GM12878 (cell line): ENCODE measurements at regions not wholly inside any gene's neighbourhood (a gene's known extent, or its start where the extent isn't known, plus 50 kb on each side); places are given as distances from the start of the nearest gene placed in this dataset.

Source experiments
- ATAC-seq: fragments of 200-7000 bp; cut with Tn5 transposase; 3 replicates; pipeline ENCODE4 v1.9.1; 2020; ENCODE audit warnings: mild to moderate bottlenecking, moderate library complexity
- BruUV-seq: library from RNA; stranded (reverse); fragments of 400-500 nt; replicated peaks from 2 replicates; lab custom pipeline; 2021; lab: Mats Ljungman, UMichigan
- CTCF ChIA-PET: fragments of 300-600 bp; sonication (Branson Sonifier 250); formaldehyde crosslinking; extraction: SDS; loops from one replicate; lab custom pipeline; 2021; ENCODE audit warnings: inconsistent platforms; lab: Yijun Ruan, JAX
- POLR2A ChIA-PET: fragments of 350-600 bp; formaldehyde crosslinking; extraction: SDS; loops from one replicate; lab custom pipeline; 2021; ENCODE audit warnings: inconsistent platforms; lab: Charles Lee
- RAD21 ChIA-PET: fragments of 300-600 bp; sonication (Branson Sonifier 250); formaldehyde crosslinking; loops from one replicate; lab custom pipeline; 2023; ENCODE audit warnings: antibody characterized with exemption; ENCODE audit not compliant: unreplicated experiment; lab: Charles Lee
- SMC1A ChIA-PET: fragments of 300-600 bp; sonication (Branson Sonifier 250); formaldehyde crosslinking; loops from one replicate; lab custom pipeline; 2023; ENCODE audit not compliant: unreplicated experiment, uncharacterized antibody; lab: Charles Lee
- DNase-seq: peaks from one replicate; pipeline ENCODE4 v3.0.0-alpha.2; 2011; ENCODE audit warnings: low read depth, low spot score
- FAIRE-seq: peaks from 3 replicates; lab custom pipeline; 2011; peaks lifted over from hg19 to GRCh38; lab: Jason Lieb, UNC
- H2AFZ ChIP-seq: 2 replicates; pipeline ENCODE4 v1.6.0; 2011; ENCODE audit warnings: low read depth, low read length, control low read depth; ENCODE audit not compliant: control insufficient read depth
- H3K27ac ChIP-seq: 2 replicates; pipeline ENCODE4 v1.5.1; 2011; ENCODE audit warnings: control low read depth; ENCODE audit not compliant: control insufficient read depth, insufficient read depth
- H3K27me3 ChIP-seq, 2 experiments: replicated peaks in 1 of 2; 2 replicates each; pipeline versions ENCODE4 v1.6.0 to v1.6.1; 2011; ENCODE audit warnings: low read length in 1 of 2; ENCODE audit not compliant: control insufficient read depth in 2 of 2, insufficient read depth in 2 of 2
- H3K36me3 ChIP-seq, 2 experiments: 2 replicates each; pipeline ENCODE4 v1.5.1; 2011; ENCODE audit warnings: low read length in 1 of 2; ENCODE audit not compliant: control insufficient read depth in 2 of 2, insufficient read depth in 2 of 2
- H3K4me1 ChIP-seq: 2 replicates; pipeline ENCODE4 v1.6.1; 2011; ENCODE audit warnings: mild to moderate bottlenecking, low read length, moderate library complexity, mixed read lengths; ENCODE audit not compliant: control insufficient read depth, insufficient read depth
- H3K4me2 ChIP-seq: 2 replicates; pipeline ENCODE4 v1.6.0; 2011; ENCODE audit warnings: control low read depth; ENCODE audit not compliant: control insufficient read depth, insufficient read depth
- H3K4me3 ChIP-seq: fragments of 200-600 bp; sonication (generic); 2 replicates; pipeline ENCODE4 v1.5.1; 2016
- H3K79me2 ChIP-seq: 2 replicates; pipeline ENCODE4 v1.6.0; 2011; ENCODE audit warnings: low read length; ENCODE audit not compliant: control insufficient read depth, insufficient read depth
- H3K9ac ChIP-seq: 2 replicates; pipeline ENCODE4 v1.8.0; 2011; ENCODE audit warnings: low read length, control low read depth, mixed read lengths; ENCODE audit not compliant: control insufficient read depth, insufficient read depth
- H3K9me3 ChIP-seq: replicated peaks from 3 replicates; pipeline ENCODE4 v1.5.1; 2011; ENCODE audit warnings: mild to moderate bottlenecking, low read length; ENCODE audit not compliant: control insufficient read depth, insufficient read depth
- H4K20me1 ChIP-seq: 2 replicates; pipeline ENCODE4 v1.6.0; 2011; ENCODE audit not compliant: control insufficient read depth, insufficient read depth
- BCL3 ChIP-seq: IDR thresholded peaks from 2 replicates; pipeline ENCODE4 v1.6.1; 2011; ENCODE audit warnings: borderline replicate concordance, low read depth, mild to moderate bottlenecking, moderate library complexity, low read length; ENCODE audit not compliant: insufficient read depth, poor library complexity, severe bottlenecking
- CBX3 ChIP-seq: fragments of 200-600 bp; sonication (generic); IDR thresholded peaks from 2 replicates; pipeline ENCODE4 v1.6.1; 2016; ENCODE audit warnings: low read depth, borderline replicate concordance
- CREM ChIP-seq: IDR thresholded peaks from 2 replicates; pipeline ENCODE4 v1.6.1; 2014; ENCODE audit warnings: antibody characterized with exemption, low read depth
- CTCF ChIP-seq, 3 experiments: IDR thresholded peaks in 2 of 3; conservative IDR thresholded peaks in 1 of 3; 2 replicates each; pipeline ENCODE4 v1.5.1; 2011; ENCODE audit warnings: low read depth in 3 of 3, low read length in 3 of 3, mild to moderate bottlenecking in 3 of 3, control low read depth in 2 of 3, moderate library complexity in 2 of 3, inconsistent platforms in 1 of 3, mixed read lengths in 1 of 3; ENCODE audit not compliant: control insufficient read depth in 2 of 3, insufficient read depth in 1 of 3; ENCODE audit errors: extremely low read depth in 1 of 3
- HDAC6 ChIP-seq: fragments of 200-600 bp; sonication (generic); IDR thresholded peaks from one replicate; pipeline ENCODE4 v1.8.0; 2017; ENCODE audit warnings: antibody characterized with exemption; ENCODE audit not compliant: unreplicated experiment
- KDM1A ChIP-seq: fragments of 200-600 bp; sonication (generic); IDR thresholded peaks from 2 replicates; pipeline ENCODE4 v1.6.1; 2016; ENCODE audit warnings: borderline replicate concordance
- MEF2A ChIP-seq: IDR thresholded peaks from 2 replicates; pipeline ENCODE4 v1.6.1; 2011; ENCODE audit warnings: low read depth, mild to moderate bottlenecking, low read length, moderate library complexity; ENCODE audit not compliant: insufficient read depth
- RB1 ChIP-seq: fragments of 450-650 bp; formaldehyde crosslinking; IDR thresholded peaks from 2 replicates; pipeline ENCODE4 v1.6.1; 2017; ENCODE audit warnings: mild to moderate bottlenecking, borderline replicate concordance
- SKIL ChIP-seq: fragments of 450-650 bp; IDR thresholded peaks from 2 replicates; pipeline ENCODE4 v1.6.1; 2017; ENCODE audit warnings: mild to moderate bottlenecking, low read depth, inconsistent platforms; ENCODE audit not compliant: poor library complexity, severe bottlenecking
- SMARCA5 ChIP-seq: fragments of 450-650 bp; IDR thresholded peaks from 2 replicates; pipeline ENCODE4 v1.6.1; 2017; ENCODE audit warnings: mild to moderate bottlenecking
- SRF ChIP-seq, 2 experiments: IDR thresholded peaks; 2 replicates each; pipeline ENCODE4 v1.6.1; 2011; ENCODE audit warnings: low read depth in 2 of 2, low read length in 2 of 2, mild to moderate bottlenecking in 1 of 2, moderate library complexity in 1 of 2
- ZNF207 ChIP-seq: fragments of 450-650 bp; IDR thresholded peaks from 2 replicates; pipeline ENCODE4 v1.6.1; 2014; ENCODE audit warnings: antibody characterized with exemption, mild to moderate bottlenecking, borderline replicate concordance
- ZNF274 ChIP-seq: IDR thresholded peaks from one replicate; pipeline ENCODE4 v1.8.0; 2011; ENCODE audit not compliant: insufficient read length, insufficient read depth
- ZNF592 ChIP-seq: fragments of 450-650 bp; IDR thresholded peaks from 2 replicates; pipeline ENCODE4 v1.6.1; 2017; ENCODE audit warnings: mild to moderate bottlenecking, moderate library complexity
- WGBS: methylation state at CpG from one replicate; pipeline ENCODE4 v1.1.6; 2016; ENCODE audit warnings: low lambda C conversion rate; ENCODE audit not compliant: insufficient replicate concordance, insufficient coverage; ENCODE audit errors: missing lambda C conversion rate; 5-methylcytosine and 5-hydroxymethylcytosine counted together
- in situ Hi-C: fragments of 300-500 bp; cut with MboI; formaldehyde crosslinking; loops from 9 replicates; pipeline ENCODE4 v1.14.3; 2018; ENCODE audit warnings: mixed read lengths
- intact Hi-C: fragments of 100-400 bp; cut with micrococcal nuclease; formaldehyde crosslinking; loops from one replicate; pipeline ENCODE4 v1.14.2; 2022; ENCODE audit not compliant: unreplicated experiment

- TF ChIP-seq KDM1A: no peak
- no peak for TF ChIP-seq CREM
- TF ChIP-seq ZNF274: no peak
- TF ChIP-seq MEF2A: no peak
- TF ChIP-seq HDAC6: no peak
Measured at GRCh38 chr6:166679566-166679965, 52.5 kb upstream of the RPS6KA2 start (continued).

GRCh38 chr6:166678426-166678825 lies 51.4 kb upstream of the RPS6KA2 start:
- Histone ChIP-seq H3K27ac (no peak overlapping the region), H2AFZ (no peak overlapping the region), H3K4me3 (no peak overlapping the region), H3K9me3 (no peaks in the 10 kb centered on the region), H3K79me2 (no peaks in the 10 kb centered on the region), H3K36me3 (no peaks in the 10 kb centered on the region), H4K20me1 (no peaks in the 10 kb centered on the region), H3K4me1 (no peaks in the 10 kb centered on the region), H3K4me2 (no peak overlapping the region), H3K27me3 (no peaks in the 10 kb centered on the region; a peak in 1 of 4 replicates), H3K9ac (no peak overlapping the region)
- ATAC-seq: no peak
- BruUV-seq: no TSS peak
- DNase-seq: no peak
- in situ Hi-C loops (no loop called here), intact Hi-C loops (no loop called here)
- RAD21 ChIA-PET: no interaction called here
- WGBS: 67% methylated on average over 9 of the region's 10 CpGs
- FAIRE-seq: no peak
- SMC1A ChIA-PET: no interaction called here
- CTCF ChIA-PET: no interaction called here
- POLR2A ChIA-PET: no interaction called here
- TF ChIP-seq BCL3: no peak
- TF ChIP-seq ZNF207: no peak
- no peak for TF ChIP-seq CBX3
- TF ChIP-seq SRF (IDR thresholded peaks at IDR 0.05; ENCODE audit: low read depth in 2 of 2, low read length in 2 of 2): no peak
- TF ChIP-seq CTCF (IDR thresholded peaks at IDR 0.05 in 2 of 3, conservative IDR thresholded peaks at IDR 0.05 in 1 of 3; ENCODE audit: control insufficient read depth in 2 of 3, extremely low read depth in 1 of 3, insufficient read depth in 1 of 3, low read depth in 3 of 3, low read length in 3 of 3): no peak
- no peak for TF ChIP-seq RB1
- no peak for TF ChIP-seq SKIL
- TF ChIP-seq SMARCA5: no peak
- TF ChIP-seq ZNF592: no peak
